ENCODE measurements at regions not wholly inside any gene's neighbourhood (a gene's known extent, or its start where the extent isn't known, plus 50 kb on each side); places are given as distances from the start of the nearest gene placed in this dataset.

DNA sequence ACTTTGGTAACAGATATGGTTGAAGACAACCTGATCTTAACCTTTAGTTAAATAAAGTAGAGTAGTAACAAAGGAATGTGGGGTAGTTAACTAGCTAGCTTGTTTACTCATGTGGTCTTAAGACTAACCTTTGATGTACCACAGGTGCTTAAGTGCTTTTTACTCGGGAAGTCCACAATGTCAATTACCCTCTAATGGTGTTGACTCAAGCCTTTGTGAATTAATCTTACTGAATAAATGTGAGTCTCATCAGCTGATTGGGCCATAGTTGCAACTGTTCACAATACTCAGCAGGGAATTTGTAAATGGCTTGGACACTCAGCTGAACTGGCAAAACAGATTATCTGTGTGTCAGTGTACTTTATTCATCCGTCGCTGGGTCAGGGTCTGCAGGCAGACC is 119.0 kb upstream of the UGT8 start:
- TF ChIP-seq CTCF (IDR thresholded peaks at IDR 0.05; ENCODE audit: poor library complexity) (no peak), EZH2phosphoT487 (IDR thresholded peaks at IDR 0.05; ENCODE audit: low read depth, severe bottlenecking, unreplicated experiment) (no peak)

All from hepatocyte (in vitro differentiated cells).